ENCODE measurements at regions not wholly inside any gene's neighbourhood (a gene's known extent, or its start where the extent isn't known, plus 50 kb on each side); places are given as distances from the start of the nearest gene placed in this dataset.

DNA sequence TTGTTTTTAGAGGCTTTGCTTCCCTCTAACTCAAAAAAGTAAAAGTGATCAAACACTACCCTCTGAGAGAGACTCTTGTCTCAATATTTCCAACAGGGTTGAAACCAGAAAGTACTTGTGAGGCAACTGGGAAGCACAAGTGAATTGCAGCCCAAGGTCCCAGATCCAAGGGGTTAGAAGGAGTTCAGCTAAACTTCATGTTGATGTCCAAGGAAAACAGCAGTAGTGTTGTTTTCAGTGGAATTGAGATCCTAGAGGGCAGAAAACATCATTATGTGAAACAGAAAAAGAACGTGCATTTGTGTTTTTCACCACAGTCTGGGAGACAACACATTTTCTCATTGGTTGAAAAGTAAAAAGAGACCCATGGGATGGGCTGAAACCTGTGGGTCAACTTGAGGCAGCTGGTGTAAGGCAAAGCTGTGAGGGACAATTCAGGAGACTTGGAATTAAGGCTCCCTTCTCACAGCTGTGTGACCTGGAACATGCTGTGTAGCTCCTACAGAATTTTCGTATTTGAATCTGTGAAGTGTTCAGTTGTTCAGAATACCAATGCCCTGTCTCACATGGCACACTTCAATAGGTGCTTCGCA is 508.3 kb downstream of the BMP2 start:
- TF ChIP-seq, protein P1, sequence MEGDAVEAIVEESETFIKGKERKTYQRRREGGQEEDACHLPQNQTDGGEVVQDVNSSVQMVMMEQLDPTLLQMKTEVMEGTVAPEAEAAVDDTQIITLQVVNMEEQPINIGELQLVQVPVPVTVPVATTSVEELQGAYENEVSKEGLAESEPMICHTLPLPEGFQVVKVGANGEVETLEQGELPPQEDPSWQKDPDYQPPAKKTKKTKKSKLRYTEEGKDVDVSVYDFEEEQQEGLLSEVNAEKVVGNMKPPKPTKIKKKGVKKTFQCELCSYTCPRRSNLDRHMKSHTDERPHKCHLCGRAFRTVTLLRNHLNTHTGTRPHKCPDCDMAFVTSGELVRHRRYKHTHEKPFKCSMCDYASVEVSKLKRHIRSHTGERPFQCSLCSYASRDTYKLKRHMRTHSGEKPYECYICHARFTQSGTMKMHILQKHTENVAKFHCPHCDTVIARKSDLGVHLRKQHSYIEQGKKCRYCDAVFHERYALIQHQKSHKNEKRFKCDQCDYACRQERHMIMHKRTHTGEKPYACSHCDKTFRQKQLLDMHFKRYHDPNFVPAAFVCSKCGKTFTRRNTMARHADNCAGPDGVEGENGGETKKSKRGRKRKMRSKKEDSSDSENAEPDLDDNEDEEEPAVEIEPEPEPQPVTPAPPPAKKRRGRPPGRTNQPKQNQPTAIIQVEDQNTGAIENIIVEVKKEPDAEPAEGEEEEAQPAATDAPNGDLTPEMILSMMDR (IDR thresholded peaks at IDR 0.05): no peak
- TF ChIP-seq POLR2A (IDR thresholded peaks at IDR 0.05): no peak

Measured in sigmoid colon (tissue), 3 donors.